OCI-LY1 (cell line): ENCODE measurements at regions not wholly inside any gene's neighbourhood (a gene's known extent, or its start where the extent isn't known, plus 50 kb on each side); places are given as distances from the start of the nearest gene placed in this dataset.
A peak's percentile ranks its signal among the peaks of the same experiment; 100 is the strongest.

Experiments
- H2AFZ ChIP-seq: fragments of 200-600 bp; sonication (generic), shearing (Covaris generic); 2 replicates; pipeline ENCODE4 v1.6.0; 2014; ENCODE audit warnings: antibody characterized with exemption, mild to moderate bottlenecking, low read length
- H3F3A ChIP-seq: fragments of 200-600 bp; sonication (generic), shearing (Covaris generic); 2 replicates; pipeline ENCODE4 v1.6.0; 2014; ENCODE audit warnings: mild to moderate bottlenecking, antibody characterized with exemption, low read length, moderate library complexity; ENCODE audit not compliant: insufficient read depth
- H3K27ac ChIP-seq: fragments of 200-600 bp; sonication (generic); 2 replicates; pipeline ENCODE4 v1.5.1; 2014; ENCODE audit warnings: low read length, mixed run types, mild to moderate bottlenecking, low read depth; ENCODE audit not compliant: poor library complexity, severe bottlenecking
- H3K27me3 ChIP-seq: fragments of 200-600 bp; sonication (generic); 2 replicates; pipeline ENCODE4 v1.6.0; 2014; ENCODE audit warnings: antibody characterized with exemption, mild to moderate bottlenecking, low read length, moderate library complexity; ENCODE audit not compliant: insufficient read depth
- H3K36me3 ChIP-seq: fragments of 200-600 bp; sonication (generic); 2 replicates; pipeline ENCODE4 v1.6.1; 2014; ENCODE audit warnings: mild to moderate bottlenecking, antibody characterized with exemption, low read length, moderate library complexity, mixed read lengths; ENCODE audit not compliant: insufficient read depth
- H3K4me1 ChIP-seq: fragments of 200-600 bp; sonication (generic); 2 replicates; pipeline ENCODE4 v1.5.1; 2014; ENCODE audit warnings: mild to moderate bottlenecking, low read length, moderate library complexity; ENCODE audit not compliant: insufficient read depth, severe bottlenecking
- H3K4me2 ChIP-seq: fragments of 200-600 bp; sonication (generic), shearing (Covaris generic); 2 replicates; pipeline ENCODE4 v1.6.1; 2014; ENCODE audit warnings: low read length
- H3K4me3 ChIP-seq: fragments of 200-600 bp; sonication (generic); 2 replicates; pipeline ENCODE4 v1.5.1; 2014; ENCODE audit warnings: low read length, low read depth, mild to moderate bottlenecking, mixed read lengths; ENCODE audit not compliant: poor library complexity, severe bottlenecking
- H3K79me2 ChIP-seq: fragments of 200-600 bp; shearing (Covaris generic); 2 replicates; pipeline ENCODE4 v1.6.1; 2016; ENCODE audit warnings: mixed run types, low read length, mixed read lengths; ENCODE audit not compliant: insufficient read depth
- H3K9ac ChIP-seq: fragments of 200-600 bp; sonication (generic), shearing (Covaris generic); 2 replicates; pipeline ENCODE4 v1.6.1; 2014; ENCODE audit warnings: mild to moderate bottlenecking, low read length, mixed read lengths
- H3K9me2 ChIP-seq: fragments of 200-600 bp; sonication (generic), shearing (Covaris generic); 2 replicates; pipeline ENCODE4 v1.6.1; 2014; ENCODE audit warnings: low read depth, mild to moderate bottlenecking, low read length, mixed read lengths
- H3K9me3 ChIP-seq: fragments of 200-600 bp; shearing (Covaris generic); 2 replicates; pipeline ENCODE4 v1.6.1; 2014; ENCODE audit warnings: low read length, mixed read lengths
- H4K20me1 ChIP-seq: fragments of 200-600 bp; sonication (generic), shearing (Covaris generic); 2 replicates; pipeline ENCODE4 v1.6.0; 2016; ENCODE audit warnings: mild to moderate bottlenecking, low read length; ENCODE audit not compliant: insufficient read depth
- CTCF ChIP-seq: fragments of 200-600 bp; sonication (generic), shearing (Covaris generic); IDR thresholded peaks from 2 replicates; pipeline ENCODE4 v1.5.1; 2017; ENCODE audit warnings: mild to moderate bottlenecking, antibody characterized with exemption, low read length, moderate library complexity, mixed read lengths
- EZH2 ChIP-seq: fragments of 200-600 bp; sonication (generic), shearing (Covaris generic); IDR thresholded peaks from 2 replicates; pipeline ENCODE4 v1.8.0; 2017; ENCODE audit warnings: borderline replicate concordance, mixed run types, mild to moderate bottlenecking, antibody characterized with exemption, low read length, moderate library complexity, mixed read lengths

DNA sequence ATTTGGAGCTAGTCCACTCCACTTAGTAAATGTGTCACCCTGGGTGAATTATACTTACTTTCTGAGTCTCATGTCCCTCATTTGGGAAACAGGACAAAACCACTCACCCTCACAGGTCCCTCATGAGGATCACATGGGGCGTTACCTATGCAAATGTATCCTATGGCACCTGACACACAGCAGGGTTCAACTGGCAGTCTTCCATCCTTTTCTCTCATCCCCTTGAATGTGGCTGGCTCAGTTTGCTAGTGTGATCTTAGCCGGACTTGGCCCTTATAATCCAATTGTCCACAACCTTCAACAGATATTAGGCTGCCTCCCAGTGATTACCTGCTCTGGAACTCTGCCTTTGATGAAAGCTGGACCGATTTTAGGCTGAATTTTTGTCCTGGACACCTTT, 308.8 kb downstream of the MAP2K6 start:
- no peak overlapping the region for H3K4me3 ChIP-seq
- H3K4me1 ChIP-seq, result no peaks in the 10 kb centered on the region
- H3K4me2 ChIP-seq, result no peak overlapping the region
- H3K27ac ChIP-seq, result no peak overlapping the region
- no peaks in the 10 kb centered on the region for H3K27me3 ChIP-seq
- H3K9me2 ChIP-seq, result no peaks in the 10 kb centered on the region
- H3K9ac ChIP-seq, result no peak overlapping the region
- H3K79me2 ChIP-seq, result no peaks in the 10 kb centered on the region
- no peaks in the 10 kb centered on the region for H3K36me3 ChIP-seq
- no peaks in the 10 kb centered on the region for H4K20me1 ChIP-seq
- TF ChIP-seq EZH2 (no peak), CTCF (no peak)
- no peak overlapping the region for H2AFZ ChIP-seq
- H3F3A ChIP-seq, result no peaks in the 10 kb centered on the region
- H3K9me3 ChIP-seq, result no peaks in the 10 kb centered on the region

GRCh38 chr17:69723741-69724140, 309.2 kb downstream of the MAP2K6 start:
- Histone ChIP-seq H3K9me2 (no peaks in the 10 kb centered on the region), H3K9me3 (no peaks in the 10 kb centered on the region), H3F3A (no peaks in the 10 kb centered on the region), H3K27ac (no peak overlapping the region), H3K36me3 (no peaks in the 10 kb centered on the region), H3K4me1 (no peaks in the 10 kb centered on the region), H2AFZ (no peak overlapping the region), H3K4me2 (no peak overlapping the region), H3K9ac (no peak overlapping the region), H3K79me2 (no peaks in the 10 kb centered on the region), H4K20me1 (no peaks in the 10 kb centered on the region), H3K27me3 (no peaks in the 10 kb centered on the region), H3K4me3 (no peak overlapping the region)
- TF ChIP-seq CTCF (peak; percentile 18; the same call in 1 of the 2 replicates), EZH2 (no peak)

GRCh38 chr17:69724238-69724637, 309.7 kb downstream of the MAP2K6 start:
- Histone ChIP-seq H3K4me3 (no peak overlapping the region), H3K9me3 (no peaks in the 10 kb centered on the region), H3K27me3 (no peaks in the 10 kb centered on the region), H2AFZ (no peak overlapping the region), H3F3A (no peaks in the 10 kb centered on the region), H3K4me1 (no peaks in the 10 kb centered on the region), H3K9me2 (no peaks in the 10 kb centered on the region), H3K36me3 (no peaks in the 10 kb centered on the region), H3K27ac (no peak overlapping the region), H3K4me2 (no peak overlapping the region), H3K9ac (no peak overlapping the region), H4K20me1 (no peaks in the 10 kb centered on the region), H3K79me2 (no peaks in the 10 kb centered on the region)
- TF ChIP-seq CTCF, result no peak
- TF ChIP-seq EZH2, result no peak
